Activated CD8-positive, alpha-beta memory T cell treated with anti-CD3 and anti-CD28 coated beads, Interleukin-2, amount 10 ng/mL, durations not matched to agents 7 days and 5 days (primary cell): ENCODE measurements at regions not wholly inside any gene's neighbourhood (a gene's known extent, or its start where the extent isn't known, plus 50 kb on each side); places are given as distances from the start of the nearest gene placed in this dataset.
"Not testable (repeated sequence)": the region's sequence is repeated elsewhere in the genome, so short reads cannot be mapped to it uniquely, and the experiment has no call there.

Experiments used
- ATAC-seq: fragments of 150-1000 bp; cut with Tn5 transposase; one replicate; pipeline ENCODE4 v1.10.0; 2021; ENCODE audit warnings: moderate library complexity
- CTCF ChIA-PET: fragments of 350-600 bp; sonication (Branson Sonifier 250); formaldehyde crosslinking; loops from one replicate; lab custom pipeline; 2021; ENCODE audit warnings: antibody characterized with exemption; lab: Charles Lee
- DNase-seq: peaks from one replicate; pipeline ENCODE4 v3.0.0-alpha.2; 2020
- H3K27ac Mint-ChIP-seq: one replicate; pipeline ENCODE4 v1.8.0; 2021; ENCODE audit warnings: mild to moderate bottlenecking, mixed read lengths
- H3K27me3 Mint-ChIP-seq: one replicate; pipeline ENCODE4 v1.8.0; 2021; ENCODE audit warnings: mixed read lengths
- H3K36me3 Mint-ChIP-seq: one replicate; pipeline ENCODE4 v1.8.0; 2021; ENCODE audit warnings: mild to moderate bottlenecking, mixed read lengths
- H3K4me1 Mint-ChIP-seq: one replicate; pipeline ENCODE4 v1.8.0; 2021; ENCODE audit warnings: mixed read lengths
- H3K4me3 Mint-ChIP-seq: one replicate; pipeline ENCODE4 v1.8.0; 2021; ENCODE audit warnings: mild to moderate bottlenecking, moderate library complexity, mixed read lengths
- H3K9me3 Mint-ChIP-seq: one replicate; pipeline ENCODE4 v1.8.0; 2022; ENCODE audit warnings: low read depth, mixed read lengths

DNA sequence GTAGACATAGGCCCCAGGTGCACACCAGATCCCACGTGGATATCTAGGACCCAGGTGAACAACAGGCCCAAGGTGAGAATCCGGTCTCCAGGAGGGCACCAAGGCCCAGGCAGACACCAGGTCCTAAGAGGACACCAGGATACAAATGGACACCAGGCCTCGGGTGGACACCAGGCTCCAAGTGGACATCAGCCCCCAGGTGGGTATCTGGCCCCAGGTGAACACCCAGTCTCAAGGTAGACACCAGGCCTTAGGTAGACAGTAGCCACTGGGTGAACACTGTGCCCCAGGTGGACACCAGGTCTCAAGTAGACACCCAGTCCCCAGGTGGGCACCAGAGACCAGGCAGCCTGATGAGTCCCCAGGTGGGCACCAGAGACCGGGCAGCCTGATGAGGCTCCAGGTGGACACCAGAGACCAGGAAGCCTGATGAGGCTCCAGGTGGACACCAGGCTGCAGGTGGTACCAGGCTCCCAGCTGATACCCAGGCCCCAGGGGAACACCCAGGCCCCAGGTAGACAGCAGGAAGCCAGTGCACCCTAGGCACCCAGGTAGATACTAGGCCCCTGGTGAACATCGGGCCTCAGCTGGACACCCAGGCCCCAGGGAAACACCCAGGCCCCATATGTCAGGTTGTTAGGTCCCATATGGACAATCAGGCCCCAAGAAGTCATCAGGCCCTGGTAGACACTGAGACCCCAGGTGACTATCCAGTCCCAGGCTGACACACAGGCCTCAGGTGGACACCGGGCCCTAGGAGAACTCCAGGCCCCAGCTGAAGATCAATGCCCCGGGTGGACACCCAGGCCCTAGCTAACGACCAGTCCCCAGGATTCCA, 55.1 kb upstream of the SEPTIN5 start:
- Mint-ChIP-seq H3K36me3 (no peaks in the 10 kb centered on the region), H3K9me3 (no peaks in the 10 kb centered on the region), H3K4me3 (no peak overlapping the region), H3K27ac (no peak overlapping the region), H3K27me3 (peaks cover 7% of the 10 kb centered on the region), H3K4me1 (peaks cover 3% of the 10 kb centered on the region)
- CTCF ChIA-PET = no interaction called here
- no peak for ATAC-seq
- DNase-seq = no peak

DNA sequence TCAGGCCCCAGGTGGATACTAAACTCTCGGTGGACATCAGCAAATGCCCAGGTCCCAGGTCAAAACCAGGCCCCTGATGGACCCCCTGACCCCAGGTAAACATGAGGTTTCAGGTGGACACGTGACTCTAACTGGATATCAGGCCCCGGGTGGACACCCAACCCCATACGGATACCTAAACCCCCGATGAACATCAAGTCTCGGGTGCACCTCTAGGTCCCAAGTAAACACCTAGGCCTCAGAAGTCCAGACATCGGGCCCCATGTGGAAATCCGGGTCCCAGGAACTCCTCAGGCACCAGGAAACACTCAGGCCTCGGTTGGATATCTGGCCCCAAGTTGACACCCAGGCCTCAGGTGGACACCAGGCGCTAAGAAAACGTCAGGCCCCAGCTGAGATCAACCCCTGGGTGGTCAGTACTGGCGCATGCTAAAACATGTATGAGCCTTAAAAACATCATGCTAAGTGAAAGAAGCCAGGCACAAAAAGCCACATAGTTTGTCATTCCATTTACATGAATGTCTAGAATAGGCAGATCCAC, 54.4 kb upstream of the SEPTIN5 start:
- DNase-seq = no peak
- peaks cover 3% of the 10 kb centered on the region for H3K4me1 Mint-ChIP-seq
- H3K27ac Mint-ChIP-seq = no peak overlapping the region
- H3K9me3 Mint-ChIP-seq = no peaks in the 10 kb centered on the region
- H3K27me3 Mint-ChIP-seq = peaks cover 7% of the 10 kb centered on the region
- no peaks in the 10 kb centered on the region for H3K36me3 Mint-ChIP-seq
- no peak overlapping the region for H3K4me3 Mint-ChIP-seq
- ATAC-seq = no peak
- CTCF ChIA-PET = no interaction called here

DNA sequence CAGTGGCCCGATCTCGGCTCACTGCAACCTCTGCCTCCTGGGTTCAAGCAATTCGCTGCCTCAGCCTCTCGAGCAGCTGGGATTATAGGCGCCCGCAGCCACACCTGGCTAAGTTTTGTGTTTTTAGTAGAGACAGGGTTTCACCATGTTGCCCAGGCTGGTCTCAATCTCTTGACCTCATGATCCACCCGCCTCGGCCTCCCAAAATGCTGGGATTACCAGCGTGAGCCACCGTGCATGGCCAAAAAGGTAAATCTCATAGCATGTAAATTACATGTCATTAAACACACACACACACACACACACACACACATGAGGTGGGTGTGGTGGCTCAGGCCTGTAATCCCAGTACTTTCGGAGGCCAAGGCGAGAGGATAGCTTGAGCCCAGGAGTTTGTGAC, 53.7 kb upstream of the SEPTIN5 start:
- DNase-seq, CTCF ChIA-PET, H3K4me3 Mint-ChIP-seq, H3K9me3 Mint-ChIP-seq, H3K36me3 Mint-ChIP-seq, H3K27ac Mint-ChIP-seq, ATAC-seq, H3K4me1 Mint-ChIP-seq: not testable (repeated sequence)
- peaks cover 12% of the 10 kb centered on the region for H3K27me3 Mint-ChIP-seq

DNA sequence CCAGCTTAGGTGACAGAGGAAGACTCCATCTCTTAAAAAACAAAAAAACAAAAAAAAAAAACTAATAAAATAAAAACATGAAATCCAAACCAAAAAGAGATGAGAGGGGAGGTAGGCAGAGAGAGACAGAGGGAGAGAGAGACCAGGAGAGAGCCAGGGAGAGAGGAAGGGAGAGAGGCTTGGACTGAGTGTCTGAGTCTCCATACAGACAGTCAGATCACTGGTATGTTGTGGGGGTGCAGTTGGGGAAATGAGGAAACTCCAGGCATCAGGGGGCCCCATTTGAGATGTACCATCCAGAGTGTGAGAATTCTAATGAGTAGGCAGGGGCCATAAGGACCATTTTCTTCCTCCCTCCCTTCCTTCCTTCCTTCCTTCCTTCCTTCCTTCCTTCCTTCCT, 53.1 kb upstream of the SEPTIN5 start:
- no peaks in the 10 kb centered on the region for H3K9me3 Mint-ChIP-seq
- H3K36me3 Mint-ChIP-seq = no peaks in the 10 kb centered on the region
- no peak for DNase-seq
- no peak overlapping the region for H3K4me3 Mint-ChIP-seq
- ATAC-seq = no peak
- peaks cover 3% of the 10 kb centered on the region for H3K4me1 Mint-ChIP-seq
- H3K27ac Mint-ChIP-seq = no peak overlapping the region
- CTCF ChIA-PET = no interaction called here
- H3K27me3 Mint-ChIP-seq = peaks cover 12% of the 10 kb centered on the region

DNA sequence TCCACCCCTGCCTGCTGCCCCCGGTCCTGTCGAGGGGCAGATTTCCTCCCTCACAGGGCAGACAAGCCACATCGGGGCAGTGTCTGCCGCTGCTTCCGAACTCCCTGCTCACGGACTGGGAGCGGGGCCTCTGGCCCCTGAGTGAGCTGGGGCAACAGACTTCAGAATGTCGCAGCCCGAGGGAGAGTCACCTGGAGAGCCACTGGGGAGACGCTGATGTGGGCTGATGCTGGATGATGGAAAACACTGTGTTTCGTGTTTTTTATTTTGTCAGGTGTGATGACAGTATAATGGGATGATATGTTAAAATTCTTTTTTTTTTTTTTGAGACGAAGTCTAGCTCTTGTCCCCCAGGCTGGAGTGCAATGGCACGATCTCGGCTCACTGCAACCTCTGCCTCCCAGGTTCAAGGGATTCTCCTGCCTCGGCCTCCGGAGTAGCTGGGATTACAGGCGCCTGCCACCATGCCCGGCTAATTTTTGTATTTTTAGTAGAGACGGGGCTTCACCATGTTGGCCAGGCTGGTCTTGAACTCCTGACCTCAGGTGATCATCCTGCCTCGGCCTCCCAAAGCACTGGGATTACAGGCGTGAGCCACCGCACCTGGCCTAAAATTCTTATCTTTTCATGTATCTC, 52.1 kb upstream of the SEPTIN5 start:
- DNase-seq, ATAC-seq, H3K27ac Mint-ChIP-seq, H3K9me3 Mint-ChIP-seq, H3K36me3 Mint-ChIP-seq, H3K4me1 Mint-ChIP-seq, H3K4me3 Mint-ChIP-seq: not testable (repeated sequence)
- CTCF ChIA-PET = interaction anchor here (0.9 kb wide), 1 partner anchor 32 kb away, joined by 3 read pairs; no protein-coding TSS in a partner anchor
- H3K27me3 Mint-ChIP-seq = peaks cover 17% of the 10 kb centered on the region

DNA sequence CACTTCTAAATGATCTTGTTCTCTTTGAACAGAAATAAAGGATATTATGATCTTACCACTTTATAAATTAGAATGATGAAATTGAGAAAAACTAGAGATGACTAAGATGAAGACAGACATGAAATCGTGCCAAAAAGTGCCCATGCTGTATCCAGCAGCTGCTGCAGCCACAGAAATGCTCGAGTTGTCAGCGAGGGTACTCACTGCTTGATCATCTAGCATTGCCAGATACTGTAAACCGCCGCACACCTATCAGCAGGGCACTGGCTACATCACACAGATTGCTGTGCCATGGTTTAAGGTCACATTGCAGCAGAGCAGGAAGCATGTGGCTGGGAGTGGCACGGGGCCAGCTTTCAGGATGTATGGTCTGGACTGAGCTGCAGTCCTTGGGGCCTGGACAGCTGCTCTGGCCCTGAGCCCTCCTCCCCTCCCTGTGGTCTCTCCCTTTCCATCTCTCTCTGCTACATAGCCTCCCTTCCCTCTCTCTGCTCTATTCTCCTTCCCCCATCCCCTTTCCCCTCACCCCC, 51.0 kb upstream of the SEPTIN5 start:
- CTCF ChIA-PET = interaction anchor here (0.9 kb wide), 1 partner anchor 33 kb away, joined by 3 read pairs; no protein-coding TSS in a partner anchor
- H3K27ac Mint-ChIP-seq = no peak overlapping the region
- no peak for ATAC-seq
- H3K27me3 Mint-ChIP-seq = peaks cover 17% of the 10 kb centered on the region
- H3K4me1 Mint-ChIP-seq = peaks cover 3% of the 10 kb centered on the region
- no peaks in the 10 kb centered on the region for H3K36me3 Mint-ChIP-seq
- DNase-seq = no peak
- no peak overlapping the region for H3K4me3 Mint-ChIP-seq
- H3K9me3 Mint-ChIP-seq = no peaks in the 10 kb centered on the region

DNA sequence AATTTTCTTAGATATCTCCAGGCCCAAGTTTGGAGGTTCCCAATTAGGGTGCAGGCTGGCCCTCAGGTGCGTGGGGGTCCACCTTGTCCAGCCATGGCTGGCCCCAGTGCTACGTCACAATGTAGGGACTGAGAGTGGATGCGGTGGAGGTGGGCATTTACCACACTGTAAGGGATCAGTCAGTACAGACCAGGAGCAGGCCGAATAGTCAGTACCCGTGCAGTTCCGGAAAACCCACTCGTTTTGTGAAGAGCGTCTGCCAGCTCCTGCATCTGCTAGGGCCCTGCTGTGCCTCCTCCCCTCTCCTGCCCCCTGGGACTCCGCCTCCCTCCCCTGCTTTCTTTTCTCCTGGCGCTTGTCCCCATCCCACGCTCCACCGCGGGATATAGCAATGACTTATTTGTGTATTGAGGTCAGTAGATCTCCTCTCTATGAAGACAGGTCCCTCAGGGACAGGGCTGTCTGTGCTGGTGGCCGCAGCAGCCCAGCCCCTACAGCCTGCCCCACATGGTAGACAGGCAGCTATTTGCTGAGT, 50.4 kb upstream of the SEPTIN5 start:
- DNase-seq = no peak
- CTCF ChIA-PET = no interaction called here
- no peaks in the 10 kb centered on the region for H3K9me3 Mint-ChIP-seq
- H3K4me1 Mint-ChIP-seq = peaks cover 3% of the 10 kb centered on the region
- no peaks in the 10 kb centered on the region for H3K36me3 Mint-ChIP-seq
- H3K27me3 Mint-ChIP-seq = peaks cover 17% of the 10 kb centered on the region
- H3K27ac Mint-ChIP-seq = no peak overlapping the region
- no peak for ATAC-seq
- no peak overlapping the region for H3K4me3 Mint-ChIP-seq

DNA sequence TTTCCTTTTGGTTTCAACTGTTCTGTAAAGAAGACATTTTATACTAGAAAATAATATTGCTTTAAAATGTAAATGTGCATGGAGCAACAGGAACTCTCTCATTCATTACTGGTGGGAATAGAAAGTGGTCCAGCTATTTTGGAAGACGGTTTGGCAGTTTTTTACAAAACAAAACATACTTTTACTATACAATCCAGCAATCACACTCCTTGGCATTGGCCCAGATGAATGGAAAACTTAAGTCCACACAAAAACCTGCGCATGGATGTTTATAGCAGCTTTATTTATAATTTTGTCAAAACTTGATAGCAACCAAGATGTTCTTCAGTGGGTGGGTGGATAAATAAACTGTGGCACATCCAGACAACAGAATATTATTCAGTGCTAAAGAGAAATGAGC, 49.9 kb upstream of the SEPTIN5 start:
- H3K4me1 Mint-ChIP-seq = peaks cover 3% of the 10 kb centered on the region
- no peaks in the 10 kb centered on the region for H3K9me3 Mint-ChIP-seq
- no peak overlapping the region for H3K27ac Mint-ChIP-seq
- no peak overlapping the region for H3K4me3 Mint-ChIP-seq
- no peaks in the 10 kb centered on the region for H3K36me3 Mint-ChIP-seq
- ATAC-seq (no peak), DNase-seq (no peak)
- peaks cover 17% of the 10 kb centered on the region for H3K27me3 Mint-ChIP-seq
- CTCF ChIA-PET = no interaction called here
